Keratinocyte (primary cell): ENCODE measurements at regions not wholly inside any gene's neighbourhood (a gene's known extent, or its start where the extent isn't known, plus 50 kb on each side); places are given as distances from the start of the nearest gene placed in this dataset.

Source experiments
- CTCF ChIP-seq, 3 experiments: IDR thresholded peaks in 1 of 3; conservative IDR thresholded peaks in 1 of 3; optimal IDR thresholded peaks in 1 of 3; 2 replicates in 2 of 3; 3 replicates in 1 of 3; pipeline versions ENCODE3 to v1.5.1; 2011; ENCODE audit warnings: low read length in 3 of 3, mild to moderate bottlenecking in 3 of 3, moderate library complexity in 2 of 3, control low read depth in 1 of 3, inconsistent platforms in 1 of 3; ENCODE audit not compliant: insufficient read depth in 2 of 3; ENCODE audit errors: extremely low read depth in 1 of 3
- EZH2 ChIP-seq: IDR thresholded peaks from one replicate; pipeline ENCODE4 v1.6.1; 2012; ENCODE audit warnings: inconsistent platforms, mild to moderate bottlenecking, low read length, moderate library complexity

- TF ChIP-seq CTCF (optimal IDR thresholded peaks at IDR 0.05 in 1 of 3, IDR thresholded peaks at IDR 0.05 in 1 of 3, conservative IDR thresholded peaks at IDR 0.05 in 1 of 3; ENCODE audit: extremely low read depth in 1 of 3, insufficient read depth in 2 of 3, low read length in 3 of 3) (no peak), EZH2 (no peak)
Observed at GRCh38 chr9:95606489-95607350, 89.9 kb upstream of the PTCH1 start.
